SK-N-SH treated with all-trans-retinoic acid at 6 μM for 48 hours (cell line): ENCODE measurements at regions not wholly inside any gene's neighbourhood (a gene's known extent, or its start where the extent isn't known, plus 50 kb on each side); places are given as distances from the start of the nearest gene placed in this dataset.

ENCODE experiments used
- ARNTL ChIP-seq: fragments of 450-650 bp; formaldehyde crosslinking; IDR thresholded peaks from 2 replicates; pipeline ENCODE4 v1.5.0; 2020; ENCODE audit warnings: low read depth, mild to moderate bottlenecking, moderate library complexity, borderline replicate concordance
- RARB ChIP-seq: fragments of 250-450 bp; sonication (Bioruptor Pico); IDR thresholded peaks from 2 replicates; pipeline ENCODE4 v1.8.0; 2021; ENCODE audit warnings: mild to moderate bottlenecking, moderate library complexity
- TSHZ2 ChIP-seq: fragments of 250-450 bp; sonication (Bioruptor Pico); IDR thresholded peaks from 2 replicates; pipeline ENCODE4 v1.5.0; 2020; ENCODE audit warnings: mild to moderate bottlenecking, moderate library complexity
- ZFP3 ChIP-seq: fragments of 250-450 bp; sonication (Bioruptor Pico); IDR thresholded peaks from 2 replicates; pipeline ENCODE4 v1.5.0; 2020; ENCODE audit warnings: mild to moderate bottlenecking, moderate library complexity

GRCh38 chr5:96140084-96140483 is 178.4 kb upstream of the ELL2 start:
- no peak for TF ChIP-seq RARB
- no peak for TF ChIP-seq ZFP3
- TF ChIP-seq TSHZ2, result no peak
- no peak for TF ChIP-seq ARNTL (CRISPR knock-in tag)
